GM19372 (cell line): ENCODE measurements at regions not wholly inside any gene's neighbourhood (a gene's known extent, or its start where the extent isn't known, plus 50 kb on each side); places are given as distances from the start of the nearest gene placed in this dataset.
"Not testable (repeated sequence)": the region's sequence is repeated elsewhere in the genome, so short reads cannot be mapped to it uniquely, and the experiment has no call there.

Experiments used
- ATAC-seq: cut with Tn5 transposase; IDR thresholded peaks from one replicate; pipeline ENCODE4 v1.9.1; 2021; ENCODE audit warnings: mild to moderate bottlenecking, low read depth, moderate library complexity; ENCODE audit not compliant: unreplicated experiment

DNA sequence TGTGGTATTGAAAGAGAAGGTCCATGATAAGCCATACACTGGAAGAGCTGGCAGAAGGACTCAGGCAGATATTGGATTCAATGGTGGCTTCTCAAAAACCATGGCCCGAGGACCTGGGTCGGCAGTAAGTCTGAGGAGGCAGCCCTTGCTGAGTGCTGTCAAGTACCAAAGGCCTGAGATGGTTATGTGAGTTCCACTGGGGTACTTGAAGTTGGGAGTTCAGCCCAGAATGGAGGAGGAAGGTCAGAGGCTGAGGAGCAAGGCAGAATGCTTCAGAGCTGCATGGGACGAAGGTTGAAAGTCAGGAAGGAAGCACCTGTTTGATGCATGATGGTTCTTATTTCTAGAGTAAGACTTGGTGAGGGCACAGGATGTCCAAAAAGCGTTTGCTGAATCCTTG, 194.9 kb downstream of the DIRAS2 start:
- no peak for ATAC-seq

DNA sequence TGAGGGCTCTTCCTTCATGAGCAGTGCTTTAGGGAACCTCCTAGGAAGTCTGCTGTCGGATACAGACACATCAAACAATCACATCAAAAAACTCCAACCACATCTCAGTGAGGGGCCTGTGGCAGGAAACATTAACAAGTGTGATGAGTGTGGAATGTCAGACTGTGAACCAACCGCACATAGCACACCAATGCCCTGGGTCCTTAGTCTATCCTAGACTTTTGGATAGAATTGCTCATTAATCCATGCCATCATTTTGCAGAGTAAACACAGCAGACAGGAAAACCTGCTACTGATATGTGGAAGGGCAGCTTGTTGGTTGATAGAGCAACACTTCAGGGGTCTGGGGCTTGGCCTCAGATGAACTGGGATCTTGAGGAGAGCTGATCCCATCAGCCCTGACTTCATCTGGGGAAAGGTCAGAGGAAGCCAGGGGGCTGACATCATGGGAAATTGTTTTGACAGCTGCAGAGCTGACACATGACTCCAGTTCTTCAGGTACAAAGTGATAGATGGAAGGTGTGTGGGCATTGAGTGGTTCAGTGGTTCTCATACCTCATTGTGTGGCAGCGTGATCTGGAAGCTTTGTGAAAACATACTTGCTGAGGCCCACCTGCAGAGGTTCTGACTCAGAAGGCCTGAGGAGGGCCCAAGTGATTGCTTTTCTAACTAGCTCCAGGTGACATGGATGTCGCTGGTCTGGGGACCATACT, 193.3 kb downstream of the DIRAS2 start:
- ATAC-seq, result no peak

DNA sequence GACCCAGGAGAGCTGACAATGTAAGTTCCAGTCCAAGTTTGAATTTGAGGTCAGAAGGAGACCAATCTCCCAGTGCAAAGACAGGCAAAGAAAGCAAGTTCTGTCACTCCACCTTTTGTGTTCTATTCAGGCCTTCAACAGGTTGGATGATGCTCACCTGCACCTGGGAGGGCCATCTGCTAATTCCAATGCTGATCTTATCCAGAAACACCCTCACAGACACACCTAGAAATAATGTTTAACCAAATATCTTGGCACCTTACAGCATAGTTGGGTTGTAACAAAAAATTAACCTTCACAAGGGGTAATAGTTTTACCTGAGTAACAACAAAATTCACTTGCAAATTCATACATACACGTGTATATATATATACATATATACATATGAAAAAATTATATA, 190.8 kb downstream of the DIRAS2 start:
- no peak for ATAC-seq

DNA sequence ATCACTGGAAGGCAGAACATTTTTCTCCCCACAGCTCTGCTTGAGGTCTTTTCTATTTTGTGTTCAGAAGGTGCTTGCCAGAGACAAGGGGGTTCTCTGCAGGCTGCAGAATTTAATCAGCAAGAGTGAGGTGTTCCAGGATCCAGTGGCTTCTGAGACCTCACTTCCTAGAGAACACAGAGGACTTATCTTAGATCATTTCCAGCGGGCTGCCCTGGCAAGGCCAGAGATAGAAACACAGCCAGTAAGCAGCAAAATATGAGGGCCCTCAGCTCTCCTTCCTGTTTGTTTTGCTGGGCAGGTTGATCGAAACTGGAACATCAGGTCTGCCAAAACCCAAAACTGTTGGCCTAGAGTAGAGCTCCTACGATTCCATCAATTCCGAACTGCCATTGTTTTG, 187.3 kb downstream of the DIRAS2 start:
- no peak for ATAC-seq

DNA sequence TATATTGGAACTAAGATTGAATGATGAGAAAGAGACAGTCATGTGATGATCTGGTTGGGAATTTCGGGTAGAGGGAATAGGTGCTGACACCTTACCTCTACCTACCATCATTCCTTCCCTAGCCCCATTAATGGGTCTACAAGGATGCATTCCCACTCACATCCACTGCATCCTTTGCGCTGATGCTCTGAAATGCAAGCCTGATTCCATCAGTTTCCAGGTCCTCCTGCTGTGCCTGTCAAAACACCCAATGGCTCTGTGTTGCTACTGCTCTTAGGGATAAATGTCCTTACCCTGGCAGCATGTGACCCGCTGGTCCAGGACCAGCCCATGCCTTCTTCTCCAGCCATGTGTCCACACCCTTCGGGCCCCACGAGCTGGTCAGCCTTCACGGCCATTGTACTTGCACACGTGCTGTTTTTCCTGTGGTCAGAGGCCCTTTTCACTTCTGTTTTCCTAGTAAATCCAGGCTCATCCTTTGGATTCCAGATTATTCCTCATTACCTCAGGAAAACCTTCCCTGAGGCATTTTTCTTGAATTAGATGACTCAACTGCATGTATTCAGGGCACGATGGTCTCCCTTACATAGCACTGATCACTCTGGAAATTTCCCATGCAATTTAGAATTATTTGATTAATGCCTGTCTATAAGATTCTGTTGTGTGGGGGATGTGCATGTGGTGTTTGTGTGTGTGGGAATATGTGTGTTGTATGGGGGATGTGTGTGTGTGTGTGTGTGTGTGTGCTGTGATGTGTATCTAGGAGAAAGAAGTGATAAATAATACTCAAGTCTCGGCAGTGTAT, 185.0 kb downstream of the DIRAS2 start:
- no peak for ATAC-seq

DNA sequence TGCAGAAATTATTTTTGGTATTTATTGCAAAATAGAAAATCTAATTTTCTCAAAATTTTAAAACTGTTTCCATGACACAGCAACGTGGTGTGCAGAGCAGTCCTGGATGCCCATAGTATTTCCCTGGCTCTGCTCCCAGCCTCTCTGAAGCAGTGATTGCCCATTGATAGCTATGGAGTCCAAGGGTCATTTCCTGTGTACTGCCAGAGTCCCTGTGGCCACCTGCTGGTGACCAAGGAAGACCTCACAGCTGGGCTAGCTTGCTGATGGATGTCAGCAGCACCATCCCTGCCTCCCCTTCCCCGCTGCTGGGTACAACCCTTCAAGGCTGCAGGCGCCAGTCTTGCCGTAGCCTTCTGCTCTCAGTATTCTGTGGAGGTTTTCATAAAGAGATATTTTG, 184.1 kb downstream of the DIRAS2 start:
- ATAC-seq, result no peak

DNA sequence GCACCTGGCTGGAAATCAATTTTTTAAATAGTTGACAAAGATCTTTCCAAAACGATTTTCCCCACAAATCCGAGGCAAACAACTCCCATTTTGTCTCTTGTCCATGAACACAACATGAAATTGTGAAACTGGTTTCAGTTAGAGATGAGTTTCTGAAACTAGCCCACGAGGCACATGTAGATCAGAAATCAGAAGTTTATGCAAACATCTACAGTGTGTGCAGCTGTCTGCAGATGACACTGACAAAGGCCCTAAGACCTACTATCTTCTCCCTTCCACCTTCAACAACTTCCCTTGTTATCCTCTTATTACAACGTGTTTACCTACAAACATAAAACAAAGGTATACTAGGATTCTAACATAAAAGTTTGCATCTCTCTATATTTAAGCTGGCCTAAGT, 183.3 kb downstream of the DIRAS2 start:
- ATAC-seq, result no peak

DNA sequence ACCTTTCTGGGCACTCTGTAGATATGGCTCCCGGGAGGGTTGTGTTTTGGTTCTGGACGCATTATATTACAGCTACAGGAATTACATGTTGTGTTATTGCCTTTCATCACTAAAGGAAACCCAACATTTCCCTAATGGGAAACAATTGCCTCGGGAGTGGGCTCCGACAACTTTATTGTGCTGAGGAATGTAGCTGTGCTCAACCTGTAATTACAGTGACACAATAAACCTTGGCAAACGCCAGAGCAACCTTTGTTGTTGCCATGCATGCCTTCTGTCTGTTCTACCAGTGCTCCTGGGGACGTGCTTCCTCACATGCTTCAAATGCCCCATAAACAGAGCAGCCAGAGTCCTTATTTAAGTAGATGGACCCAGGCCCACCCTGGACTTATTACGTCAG, 182.4 kb downstream of the DIRAS2 start:
- no peak for ATAC-seq

DNA sequence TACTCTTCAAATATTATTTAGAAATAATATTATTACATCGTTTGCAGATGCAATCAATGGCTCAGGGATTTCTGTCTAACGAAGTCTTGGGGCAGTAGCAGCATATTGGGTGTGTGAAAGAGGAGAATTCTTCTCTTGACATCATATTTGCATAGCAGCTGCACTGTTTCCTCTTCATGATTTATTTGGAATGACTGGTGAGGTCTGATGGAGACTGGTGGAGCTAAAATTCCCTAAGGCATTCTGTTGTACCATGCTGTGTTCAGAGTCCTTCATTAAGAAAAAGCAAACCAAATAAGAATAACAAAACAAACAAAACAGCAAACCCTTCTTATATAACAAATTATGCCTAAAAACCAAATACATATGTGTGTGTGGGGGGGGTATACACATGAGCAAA, 177.6 kb downstream of the DIRAS2 start:
- ATAC-seq, result no peak

DNA sequence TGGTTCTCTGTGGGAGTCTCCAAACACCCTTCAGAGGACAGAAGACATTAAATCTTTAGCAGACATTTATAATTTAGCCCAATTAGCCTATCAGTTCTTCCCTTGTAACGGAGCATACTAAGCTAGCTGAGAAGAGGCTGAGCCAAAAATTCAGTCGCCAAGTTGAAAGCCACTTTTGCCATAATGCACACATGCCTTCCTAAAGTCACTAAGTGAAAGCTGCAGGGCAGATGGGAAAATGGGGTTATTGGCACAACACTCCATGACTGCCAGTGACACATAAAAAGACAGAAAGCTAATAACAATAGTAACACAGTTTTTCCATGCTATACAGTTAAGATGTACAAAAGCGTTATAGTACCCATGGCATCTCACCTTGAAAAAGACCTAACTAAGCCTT, 176.2 kb downstream of the DIRAS2 start:
- no peak for ATAC-seq

DNA sequence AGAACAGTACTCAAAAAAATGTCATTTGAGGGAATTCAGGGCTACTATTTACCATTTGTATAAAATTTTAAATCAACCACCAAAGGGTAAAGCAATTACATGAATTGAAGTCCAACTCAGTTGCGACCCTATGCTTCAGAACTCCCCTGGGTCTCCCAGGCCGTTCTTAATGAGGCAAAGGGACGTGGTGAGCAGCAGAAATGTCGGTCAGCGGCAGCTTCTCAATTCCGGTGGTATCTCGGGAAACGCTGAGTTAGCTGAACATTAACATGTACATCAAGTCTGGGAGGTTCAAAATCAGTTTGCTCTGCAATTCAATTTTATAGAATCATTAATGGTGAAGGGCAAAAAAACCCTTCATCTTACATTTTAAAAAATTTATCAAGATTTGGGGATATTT, 173.2 kb downstream of the DIRAS2 start:
- ATAC-seq, result no peak

DNA sequence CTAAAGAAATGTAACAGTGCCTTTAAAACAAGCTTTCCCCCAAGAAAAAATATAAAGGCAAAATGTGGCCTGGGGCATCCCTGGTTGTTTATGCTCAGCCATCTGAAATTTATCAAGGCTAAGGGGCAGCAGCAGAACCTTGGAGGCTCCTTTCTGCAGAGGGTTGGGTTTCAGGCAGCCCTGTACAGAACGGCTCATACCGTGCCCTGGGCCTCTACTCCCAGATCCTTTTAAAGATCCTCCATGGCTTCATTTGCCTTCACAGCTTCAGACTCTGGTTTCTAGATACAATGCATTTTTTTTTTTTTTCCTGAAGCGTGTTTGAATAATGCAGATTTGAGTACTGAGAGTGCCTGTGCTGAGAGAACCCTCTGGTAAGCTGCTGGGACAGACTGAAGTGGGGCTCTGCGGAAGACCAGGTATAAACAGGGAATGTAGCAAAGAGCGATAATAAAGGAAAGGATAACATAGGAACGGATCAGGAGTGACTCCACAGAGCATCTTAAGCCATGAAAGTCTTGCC, 172.7 kb downstream of the DIRAS2 start:
- ATAC-seq, result no peak

DNA sequence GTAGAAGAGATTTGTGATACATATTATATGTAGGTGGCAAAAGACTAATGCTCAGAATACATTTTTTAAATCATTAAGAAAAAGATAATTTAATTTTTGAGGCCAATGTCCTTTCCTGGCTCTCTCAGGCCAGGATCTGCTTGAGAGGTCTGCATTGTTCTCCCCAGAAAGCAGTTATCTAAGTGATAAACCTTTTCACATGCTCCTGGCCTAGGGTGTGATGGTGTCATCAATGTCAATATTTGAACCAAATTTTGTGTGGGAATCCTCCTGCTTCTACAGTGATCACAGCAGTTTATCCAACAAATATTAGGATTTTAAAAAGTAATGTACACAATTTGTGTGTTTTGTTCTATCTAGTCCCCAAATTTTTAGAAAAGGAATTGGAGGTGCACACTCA, 166.6 kb downstream of the DIRAS2 start:
- no peak for ATAC-seq

DNA sequence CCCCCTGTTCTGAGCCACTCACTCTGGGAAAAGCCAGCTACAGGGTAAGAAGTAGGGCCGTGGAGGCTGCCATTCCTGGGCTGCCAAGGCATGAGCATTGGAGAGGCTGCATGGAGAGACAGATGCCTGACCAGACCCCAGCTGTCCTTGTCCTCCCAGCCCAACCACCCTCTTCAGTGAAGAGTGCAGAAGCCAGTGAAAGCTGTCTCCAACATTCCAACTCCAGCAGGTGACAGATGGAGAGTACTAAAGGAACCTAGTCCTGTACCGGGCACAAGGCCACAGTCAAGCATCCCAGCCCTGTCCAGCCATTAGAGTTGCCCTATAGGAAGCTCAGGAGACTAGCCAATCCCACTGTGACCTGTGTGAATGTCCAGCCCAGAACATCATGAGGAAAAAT, 165.1 kb downstream of the DIRAS2 start:
- ATAC-seq, result no peak

DNA sequence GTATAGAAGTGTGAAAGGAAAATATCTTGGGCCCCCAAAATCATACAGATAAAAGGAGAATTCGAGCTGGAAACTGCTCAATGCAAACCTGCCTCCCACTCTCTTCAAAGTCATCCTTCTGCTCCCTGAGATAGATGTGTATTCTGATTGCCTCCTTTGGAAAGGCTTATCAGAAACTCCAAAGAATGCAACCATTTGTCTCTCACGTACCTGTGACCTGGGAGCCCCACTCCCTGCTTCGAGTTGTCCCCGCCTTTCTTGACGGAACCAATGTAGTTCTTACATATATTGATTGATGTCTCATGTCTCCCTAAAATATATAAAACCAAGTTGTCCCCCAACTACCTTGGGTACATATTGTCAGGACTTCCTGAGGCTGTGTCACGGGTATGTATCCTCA, 163.8 kb downstream of the DIRAS2 start:
- no peak for ATAC-seq

DNA sequence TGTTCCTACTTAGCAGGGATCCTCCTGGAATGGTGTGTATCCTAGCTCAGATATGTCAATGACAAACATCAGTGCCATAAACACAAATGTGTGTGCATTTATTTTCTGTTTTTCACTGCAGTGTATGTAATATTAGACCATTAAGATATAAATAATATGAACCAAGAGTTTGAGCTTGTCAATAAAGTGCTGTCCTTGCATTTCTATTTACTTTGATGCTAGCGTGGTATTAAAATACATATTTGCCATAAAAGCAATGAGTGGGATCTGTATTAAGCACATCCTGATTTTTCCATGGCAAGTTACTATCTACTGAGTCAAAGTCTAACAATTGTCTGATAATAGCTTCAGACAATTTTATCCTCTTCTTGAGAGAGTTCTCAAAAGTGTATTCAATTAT, 157.6 kb downstream of the DIRAS2 start:
- ATAC-seq, result no peak

DNA sequence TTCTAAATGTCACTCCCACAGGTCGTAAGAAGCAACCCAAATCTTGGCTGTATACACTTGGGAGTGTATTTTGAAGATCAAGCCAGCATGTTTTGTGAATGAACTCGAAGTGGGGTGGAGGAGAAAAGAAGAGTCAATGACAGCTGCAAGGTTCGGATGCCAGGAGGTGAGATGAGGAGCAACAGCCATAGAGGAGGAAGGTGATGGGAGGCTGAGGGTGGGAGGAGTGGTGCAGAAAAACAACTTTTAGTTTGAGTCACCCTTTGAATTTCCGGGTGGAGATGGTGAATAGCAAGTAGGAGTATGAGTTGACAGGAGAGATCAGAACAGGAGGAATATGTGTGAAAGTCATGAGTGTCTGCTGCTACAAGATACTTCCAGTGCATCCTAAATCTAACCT, 153.6 kb downstream of the DIRAS2 start:
- no peak for ATAC-seq

DNA sequence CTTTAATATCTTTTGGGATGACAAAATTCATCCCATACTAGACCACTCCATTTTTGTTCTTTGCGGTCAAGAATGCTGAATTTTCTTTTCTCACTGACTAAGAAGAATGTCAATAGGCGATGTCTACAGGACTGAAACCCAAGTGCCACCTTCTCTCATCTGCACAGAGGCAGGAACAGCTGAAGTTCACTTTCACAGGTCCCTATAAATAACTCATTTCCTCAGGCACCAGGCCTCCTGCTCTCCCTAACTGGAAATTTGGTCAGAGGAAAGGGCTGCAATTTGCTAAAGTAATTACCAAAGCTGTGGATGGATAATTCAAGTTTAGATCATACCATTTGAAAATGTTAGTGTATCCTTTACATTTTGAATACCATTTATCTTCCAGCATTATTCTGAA, 142.9 kb downstream of the DIRAS2 start:
- ATAC-seq, result no peak

DNA sequence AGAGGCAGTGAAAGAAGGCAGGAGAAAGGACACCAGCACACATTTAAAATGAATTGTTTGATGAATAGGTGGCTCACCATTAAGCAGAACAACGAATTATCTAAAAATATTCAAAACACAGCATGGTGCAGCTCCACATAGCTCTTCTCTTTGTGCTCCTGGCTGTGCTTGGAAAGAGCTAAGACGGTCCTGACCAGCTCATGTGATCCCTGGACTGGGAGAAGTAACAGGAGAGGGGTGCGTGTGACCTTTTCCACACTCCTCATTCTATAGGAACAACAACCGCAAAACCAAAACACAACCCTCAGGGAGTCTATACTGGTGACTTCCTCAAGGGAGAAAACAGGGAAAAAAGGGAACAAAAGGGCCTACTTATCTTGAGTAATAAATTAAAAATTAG, 140.5 kb downstream of the DIRAS2 start:
- no peak for ATAC-seq

DNA sequence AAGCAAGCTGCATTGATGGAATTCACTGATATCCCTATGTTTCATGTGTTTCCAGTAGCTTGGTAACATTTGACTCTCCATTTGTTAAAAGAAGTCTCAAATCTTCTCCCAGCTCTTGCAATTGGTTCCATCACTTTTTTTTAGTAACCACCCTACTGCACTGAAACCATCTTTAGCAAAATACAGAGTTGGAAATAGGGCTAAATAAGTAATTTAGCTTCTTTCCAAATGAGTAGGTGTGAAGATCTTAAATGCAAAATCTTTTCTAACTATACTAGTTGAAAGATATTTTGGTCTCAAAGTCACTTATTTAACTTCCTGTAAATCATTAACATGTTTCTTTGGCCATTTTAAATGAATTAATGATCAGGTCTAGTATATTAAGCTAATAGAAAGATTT, 138.1 kb downstream of the DIRAS2 start:
- ATAC-seq, result no peak

DNA sequence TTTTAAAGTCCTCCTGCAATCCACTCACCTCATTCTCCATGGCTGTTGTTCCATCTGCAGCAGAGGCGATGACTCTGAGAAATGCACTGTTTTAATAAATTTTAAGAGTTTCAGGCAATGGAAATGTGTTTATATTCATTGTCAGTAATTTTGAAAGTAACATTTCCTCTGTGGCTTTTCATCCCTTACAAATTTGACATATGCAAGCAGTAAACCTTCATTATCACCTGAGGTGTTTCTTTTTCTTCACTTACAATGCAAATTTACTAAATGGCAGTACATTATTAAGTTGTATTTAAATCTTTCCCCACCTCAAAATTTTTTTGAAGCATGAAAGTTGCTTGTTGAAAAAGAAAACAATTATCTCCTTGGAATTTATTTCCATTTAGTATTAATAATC, 136.9 kb downstream of the DIRAS2 start:
- no peak for ATAC-seq

DNA sequence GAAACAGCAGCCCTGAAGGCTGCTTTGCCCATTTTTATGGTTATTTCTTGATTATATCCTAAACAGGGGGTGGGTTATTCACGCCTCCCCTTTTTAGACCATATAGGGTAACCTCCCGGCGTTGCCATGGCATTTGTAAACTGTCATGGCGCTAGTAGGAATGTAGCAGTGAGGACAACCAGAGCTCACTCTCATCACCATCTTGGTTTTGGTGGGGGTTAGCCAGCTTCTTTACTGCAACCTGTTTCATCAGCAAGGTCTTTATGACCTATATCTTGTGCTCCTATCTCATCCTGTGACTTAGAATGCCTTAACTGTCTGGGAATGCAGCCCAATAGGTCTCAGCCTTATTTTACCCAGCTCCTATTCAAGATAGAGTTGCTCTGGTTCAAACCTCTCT, 136.2 kb downstream of the DIRAS2 start:
- ATAC-seq, result not testable (repeated sequence)
